ENCODE measurements at regions not wholly inside any gene's neighbourhood (a gene's known extent, or its start where the extent isn't known, plus 50 kb on each side); places are given as distances from the start of the nearest gene placed in this dataset.

- no peaks in the 10 kb centered on the region for H3K4me1 Mint-ChIP-seq
- ATAC-seq (no peak), DNase-seq (ENCODE audit: low spot score) (no peak)
- no peak for TF ChIP-seq NR3C1 (CRISPR knock-in tag; conservative IDR thresholded peaks at IDR 0.05; ENCODE audit: low read depth)
- TF ChIP-seq TEAD1 (CRISPR knock-in tag; IDR thresholded peaks at IDR 0.05), result no peak
- no peak for TF ChIP-seq USF1 (CRISPR knock-in tag; IDR thresholded peaks at IDR 0.05)
- TF ChIP-seq MLX (CRISPR knock-in tag; IDR thresholded peaks at IDR 0.05), result no peak
- TF ChIP-seq SMAD3 (CRISPR knock-in tag; IDR thresholded peaks at IDR 0.05; ENCODE audit: borderline replicate concordance), result no peak
- TF ChIP-seq ZNF263 (CRISPR knock-in tag; IDR thresholded peaks at IDR 0.05; ENCODE audit: low read depth), result no peak
- TF ChIP-seq ZNF396 (CRISPR knock-in tag; IDR thresholded peaks at IDR 0.05; ENCODE audit: borderline replicate concordance), result no peak
- TF ChIP-seq CREB1 (CRISPR knock-in tag; IDR thresholded peaks at IDR 0.05), result no peak
- no peak for TF ChIP-seq ATF3 (CRISPR knock-in tag; conservative IDR thresholded peaks at IDR 0.05)
- no peak for TF ChIP-seq KAT7 (CRISPR knock-in tag; IDR thresholded peaks at IDR 0.05; ENCODE audit: borderline replicate concordance)
- H3K36me3 Mint-ChIP-seq, result no peaks in the 10 kb centered on the region
- H3K9me3 Mint-ChIP-seq, result 0 out of 2 replicates have a peak, but pooled peaks cover 3% of the 10 kb centered on the region
- ChIA-PET POLR2A (no interaction called here), CTCF (interaction anchor here (0.5 kb wide), 1 partner anchor 9 kb away, joined by 3 read pairs; no protein-coding TSS in a partner anchor)
- no peaks in the 10 kb centered on the region for H3K27me3 Mint-ChIP-seq (ENCODE audit: low read depth)
- no peak overlapping the region for H3K27ac Mint-ChIP-seq
- H3K4me3 Mint-ChIP-seq, result no peak overlapping the region
These were observed 830.8 kb downstream of the DIAPH3 start for GRCh38 chr13:59332966-59333365.

- Mint-ChIP-seq H3K27ac (no peak overlapping the region), H3K9me3 (no peaks in the 10 kb centered on the region), H3K4me1 (no peaks in the 10 kb centered on the region), H3K4me3 (no peak overlapping the region), H3K27me3 (ENCODE audit: low read depth) (no peaks in the 10 kb centered on the region), H3K36me3 (no peaks in the 10 kb centered on the region)
- no peak for ATAC-seq
- ChIA-PET CTCF (no interaction called here), POLR2A (no interaction called here)
- TF ChIP-seq NR2C2 (CRISPR knock-in tag; IDR thresholded peaks at IDR 0.05) (no peak), MXD4 (CRISPR knock-in tag; IDR thresholded peaks at IDR 0.05; ENCODE audit: borderline replicate concordance) (no peak), GTF2I (CRISPR knock-in tag; conservative IDR thresholded peaks at IDR 0.05) (no peak), STAT6 (CRISPR knock-in tag; conservative IDR thresholded peaks at IDR 0.05; ENCODE audit: low read depth) (no peak), ZBTB21 (CRISPR knock-in tag; IDR thresholded peaks at IDR 0.05; ENCODE audit: borderline replicate concordance) (no peak), CBFB (CRISPR knock-in tag; IDR thresholded peaks at IDR 0.05; ENCODE audit: low read depth) (no peak), CREM (CRISPR knock-in tag; IDR thresholded peaks at IDR 0.05) (no peak), SP1 (CRISPR knock-in tag; conservative IDR thresholded peaks at IDR 0.05) (no peak), PREB (CRISPR knock-in tag; IDR thresholded peaks at IDR 0.05; ENCODE audit: borderline replicate concordance) (no peak), USF2 (CRISPR knock-in tag; IDR thresholded peaks at IDR 0.05) (no peak), ZNF281 (CRISPR knock-in tag; IDR thresholded peaks at IDR 0.05) (no peak), EMX1 (CRISPR knock-in tag; IDR thresholded peaks at IDR 0.05) (no peak), NFATC4 (CRISPR knock-in tag; IDR thresholded peaks at IDR 0.05) (no peak)
- DNase-seq (ENCODE audit: low spot score), result no peak
These were observed 826.7 kb downstream of the DIAPH3 start for GRCh38 chr13:59337070-59337469.

All from WTC11 (cell line).